ENCODE measurements at regions not wholly inside any gene's neighbourhood (a gene's known extent, or its start where the extent isn't known, plus 50 kb on each side); places are given as distances from the start of the nearest gene placed in this dataset.

GRCh38 chr11:29310725-29311342 is 706.0 kb downstream of the KCNA4 start:
- peaks cover 8% of the 10 kb centered on the region for H3K27me3 Mint-ChIP-seq (ENCODE audit: low read depth, poor library complexity)
- H3K4me1 Mint-ChIP-seq: no peaks in the 10 kb centered on the region
- H3K9me3 Mint-ChIP-seq: no peaks in the 10 kb centered on the region
- no peak overlapping the region for H3K4me3 Mint-ChIP-seq
- H3K27ac Mint-ChIP-seq: no peak overlapping the region
- no peak for DNase-seq
- no peaks in the 10 kb centered on the region for H3K36me3 Mint-ChIP-seq (ENCODE audit: low read depth)
- TF ChIP-seq CTCF (IDR thresholded peaks at IDR 0.05): no peak

- H3K27me3 Mint-ChIP-seq (ENCODE audit: low read depth, poor library complexity): peaks cover 8% of the 10 kb centered on the region
- no peak for TF ChIP-seq CTCF (IDR thresholded peaks at IDR 0.05)
- no peak overlapping the region for H3K4me3 Mint-ChIP-seq
- H3K4me1 Mint-ChIP-seq: no peaks in the 10 kb centered on the region
- no peaks in the 10 kb centered on the region for H3K9me3 Mint-ChIP-seq
- no peak overlapping the region for H3K27ac Mint-ChIP-seq
- DNase-seq: no peak
- no peaks in the 10 kb centered on the region for H3K36me3 Mint-ChIP-seq (ENCODE audit: low read depth)
Measured at GRCh38 chr11:29309992-29310391, 706.8 kb downstream of the KCNA4 start.

- TF ChIP-seq CTCF (IDR thresholded peaks at IDR 0.05): no peak
Measured at GRCh38 chr11:29306527-29306926, 710.3 kb downstream of the KCNA4 start.

GRCh38 chr11:29305456-29306232 is 711.2 kb downstream of the KCNA4 start:
- Mint-ChIP-seq H3K36me3 (ENCODE audit: low read depth) (no peaks in the 10 kb centered on the region), H3K27ac (no peak overlapping the region), H3K4me3 (no peak overlapping the region), H3K4me1 (no peaks in the 10 kb centered on the region), H3K9me3 (no peaks in the 10 kb centered on the region), H3K27me3 (ENCODE audit: low read depth, poor library complexity) (peaks cover 2% of the 10 kb centered on the region)
- no peak for TF ChIP-seq CTCF (IDR thresholded peaks at IDR 0.05)
- no peak for DNase-seq

More at GRCh38 chr11:29306527-29306926, 710.3 kb downstream of the KCNA4 start:
- no peak for DNase-seq
- Mint-ChIP-seq H3K36me3 (ENCODE audit: low read depth) (no peaks in the 10 kb centered on the region), H3K9me3 (no peaks in the 10 kb centered on the region), H3K4me1 (no peaks in the 10 kb centered on the region), H3K27ac (no peak overlapping the region), H3K4me3 (no peak overlapping the region), H3K27me3 (ENCODE audit: low read depth, poor library complexity) (peaks cover 5% of the 10 kb centered on the region)

- Mint-ChIP-seq H3K4me1 (no peaks in the 10 kb centered on the region), H3K27ac (no peak overlapping the region), H3K9me3 (no peaks in the 10 kb centered on the region), H3K4me3 (no peak overlapping the region), H3K36me3 (ENCODE audit: low read depth) (no peaks in the 10 kb centered on the region), H3K27me3 (ENCODE audit: low read depth, poor library complexity) (no peaks in the 10 kb centered on the region)
- no peak for TF ChIP-seq CTCF (IDR thresholded peaks at IDR 0.05)
- DNase-seq: no peak
Measured at GRCh38 chr11:29300420-29300819, 716.4 kb downstream of the KCNA4 start.

- DNase-seq: no peak
- no peak for TF ChIP-seq CTCF (IDR thresholded peaks at IDR 0.05)
- Mint-ChIP-seq H3K27me3 (ENCODE audit: low read depth, poor library complexity) (no peaks in the 10 kb centered on the region), H3K4me3 (no peak overlapping the region), H3K4me1 (no peaks in the 10 kb centered on the region), H3K9me3 (no peaks in the 10 kb centered on the region), H3K27ac (no peak overlapping the region), H3K36me3 (ENCODE audit: low read depth) (no peaks in the 10 kb centered on the region)
Measured at GRCh38 chr11:29296680-29297079, 720.1 kb downstream of the KCNA4 start.

Data from nephron progenitor cell (in vitro differentiated cells).